HG03159 (cell line): ENCODE measurements at regions not wholly inside any gene's neighbourhood (a gene's known extent, or its start where the extent isn't known, plus 50 kb on each side); places are given as distances from the start of the nearest gene placed in this dataset.

Source experiments
- ATAC-seq: cut with Tn5 transposase; IDR thresholded peaks from one replicate; pipeline ENCODE4 v1.9.1; 2021; ENCODE audit warnings: mild to moderate bottlenecking, moderate library complexity; ENCODE audit not compliant: unreplicated experiment

GRCh38 chr9:95735701-95736100 lies 139.8 kb upstream of the ERCC6L2 start:
- ATAC-seq: no peak

- ATAC-seq: no peak
These were observed 141.5 kb upstream of the ERCC6L2 start for GRCh38 chr9:95733741-95734666.

- ATAC-seq: no peak
These were observed 142.4 kb upstream of the ERCC6L2 start for GRCh38 chr9:95732802-95733688.

- ATAC-seq: no peak
These were observed 143.6 kb upstream of the ERCC6L2 start for GRCh38 chr9:95731876-95732275.

- ATAC-seq: no peak
These were observed 145.7 kb upstream of the ERCC6L2 start for GRCh38 chr9:95729669-95730368.

GRCh38 chr9:95729046-95729445 lies 146.4 kb upstream of the ERCC6L2 start:
- no peak for ATAC-seq

GRCh38 chr9:95727947-95728520 lies 147.5 kb upstream of the ERCC6L2 start:
- no peak for ATAC-seq

- ATAC-seq: no peak
These were observed 148.7 kb upstream of the ERCC6L2 start for GRCh38 chr9:95726756-95727155.

GRCh38 chr9:95725045-95725444 lies 150.4 kb upstream of the ERCC6L2 start:
- peak; percentile 4 for ATAC-seq

- ATAC-seq: peak; percentile 95
These were observed 151.1 kb upstream of the ERCC6L2 start for GRCh38 chr9:95724253-95724991.

- no peak for ATAC-seq
These were observed 153.3 kb upstream of the ERCC6L2 start for GRCh38 chr9:95722141-95722540.

- ATAC-seq: no peak
These were observed 154.4 kb upstream of the ERCC6L2 start for GRCh38 chr9:95721061-95721531.

GRCh38 chr9:95720496-95720895 lies 155.0 kb upstream of the ERCC6L2 start:
- ATAC-seq: no peak

- no peak for ATAC-seq
These were observed 156.1 kb upstream of the ERCC6L2 start for GRCh38 chr9:95719354-95719753.

- ATAC-seq: no peak
These were observed 157.2 kb upstream of the ERCC6L2 start for GRCh38 chr9:95718263-95718662.

GRCh38 chr9:95715868-95716435 lies 159.5 kb upstream of the ERCC6L2 start:
- ATAC-seq: no peak

- ATAC-seq: no peak
These were observed 165.0 kb upstream of the ERCC6L2 start for GRCh38 chr9:95710446-95710845.

GRCh38 chr9:95696701-95697100 lies 178.8 kb upstream of the ERCC6L2 start:
- no peak for ATAC-seq

- no peak for ATAC-seq
These were observed 174.7 kb upstream of the PTCH1 start for GRCh38 chr9:95691435-95691834.

GRCh38 chr9:95689669-95690068 lies 172.9 kb upstream of the PTCH1 start:
- no peak for ATAC-seq
